Neural cell (in vitro differentiated cells): ENCODE measurements at regions not wholly inside any gene's neighbourhood (a gene's known extent, or its start where the extent isn't known, plus 50 kb on each side); places are given as distances from the start of the nearest gene placed in this dataset.

ENCODE experiments used
- H2AFZ ChIP-seq: fragments of 200-600, 300-800 bp; sonication (generic), shearing (Covaris generic); 2 replicates; pipeline ENCODE4 v1.6.0; 2014; ENCODE audit warnings: low read depth, mild to moderate bottlenecking, antibody characterized with exemption, low read length, moderate library complexity
- H3F3A ChIP-seq: fragments of 200-600 bp; shearing (Covaris generic); 2 replicates; pipeline ENCODE4 v1.6.1; 2016; ENCODE audit warnings: mild to moderate bottlenecking, moderate library complexity, mixed read lengths, antibody characterized with exemption, low read length; ENCODE audit not compliant: insufficient read depth, poor library complexity, severe bottlenecking
- H3K27ac ChIP-seq: fragments of 200-600, 300-800 bp; sonication (generic), shearing (Covaris generic); 2 replicates; pipeline ENCODE4 v1.5.1; 2014; ENCODE audit warnings: mild to moderate bottlenecking, low read length, moderate library complexity
- H3K27me3 ChIP-seq: fragments of 300-800, 200-600 bp; sonication (generic), shearing (Covaris generic); 2 replicates; pipeline ENCODE4 v1.6.0; 2014; ENCODE audit warnings: mild to moderate bottlenecking, low read depth, low read length, moderate library complexity; ENCODE audit not compliant: insufficient read depth
- H3K36me3 ChIP-seq: fragments of 300-800, 200-600 bp; sonication (generic), shearing (Covaris generic); 2 replicates; pipeline ENCODE4 v1.5.1; 2014; ENCODE audit warnings: mild to moderate bottlenecking, antibody characterized with exemption, low read length, moderate library complexity; ENCODE audit not compliant: insufficient read depth
- H3K4me2 ChIP-seq: fragments of 300-800, 200-600 bp; sonication (generic), shearing (Covaris generic); 2 replicates; pipeline ENCODE4 v1.6.0; 2014; ENCODE audit warnings: mild to moderate bottlenecking, low read length
- H3K4me3 ChIP-seq: fragments of 300-800, 200-600 bp; sonication (generic), shearing (Covaris generic); 2 replicates; pipeline ENCODE4 v1.5.1; 2014; ENCODE audit warnings: mild to moderate bottlenecking, low read length, moderate library complexity
- H3K79me2 ChIP-seq: fragments of 200-600 bp; shearing (Covaris generic); replicated peaks from 2 replicates; pipeline ENCODE4 v1.6.0; 2014; ENCODE audit warnings: mild to moderate bottlenecking, low read length, moderate library complexity; ENCODE audit not compliant: insufficient read depth
- H3K9ac ChIP-seq: fragments of 300-800, 200-600 bp; sonication (generic), shearing (Covaris generic); 2 replicates; pipeline ENCODE4 v1.6.1; 2016; ENCODE audit warnings: mild to moderate bottlenecking, low read length, mixed read lengths
- H3K9me2 ChIP-seq: fragments of 200-600 bp; shearing (Covaris generic); 2 replicates; pipeline ENCODE4 v1.6.1; 2016; ENCODE audit warnings: mild to moderate bottlenecking, low read length, mixed read lengths; ENCODE audit not compliant: insufficient read depth
- H3K9me3 ChIP-seq: fragments of 200-600, 300-800 bp; sonication (generic), shearing (Covaris generic); 2 replicates; pipeline ENCODE4 v1.6.1; 2016; ENCODE audit warnings: mild to moderate bottlenecking, mixed run types, low read length, moderate library complexity, mixed read lengths
- H4K20me1 ChIP-seq: fragments of 200-600 bp; shearing (Covaris generic); 2 replicates; pipeline ENCODE4 v1.6.1; 2016; ENCODE audit warnings: mild to moderate bottlenecking, mixed run types; ENCODE audit not compliant: insufficient read depth
- EP300 ChIP-seq: fragments of 450-650 bp; conservative IDR thresholded peaks from 2 replicates; pipeline ENCODE4 v1.6.1; 2014; ENCODE audit warnings: antibody characterized with exemption, mild to moderate bottlenecking, moderate library complexity; ENCODE audit not compliant: poor library complexity, severe bottlenecking
- EZH2 ChIP-seq: fragments of 200-600, 300-800 bp; shearing (Covaris generic), sonication (generic); IDR thresholded peaks from 2 replicates; pipeline ENCODE4 v1.6.1; 2014; ENCODE audit warnings: antibody characterized with exemption, low read length, borderline replicate concordance, mild to moderate bottlenecking; ENCODE audit not compliant: insufficient read depth, poor library complexity, severe bottlenecking
- MXI1 ChIP-seq: fragments of 450-650 bp; conservative IDR thresholded peaks from 2 replicates; pipeline ENCODE4 v1.6.1; 2014; ENCODE audit warnings: antibody characterized with exemption, mild to moderate bottlenecking; ENCODE audit not compliant: poor library complexity, severe bottlenecking
- POLR2AphosphoS5 ChIP-seq: IDR thresholded peaks from 2 replicates; pipeline ENCODE4 v1.6.1; 2012
- RAD21 ChIP-seq: fragments of 450-650 bp; conservative IDR thresholded peaks from 2 replicates; pipeline ENCODE4 v1.6.1; 2014; ENCODE audit warnings: antibody characterized with exemption, mild to moderate bottlenecking, moderate library complexity
- SMC3 ChIP-seq: fragments of 450-650 bp; conservative IDR thresholded peaks from 2 replicates; pipeline ENCODE4 v1.6.1; 2014; ENCODE audit warnings: antibody characterized with exemption, mild to moderate bottlenecking, moderate library complexity; ENCODE audit not compliant: poor library complexity
- TAF1 ChIP-seq: IDR thresholded peaks from 2 replicates; pipeline ENCODE4 v1.6.1; 2012; ENCODE audit warnings: low read depth
- TF ChIP-seq, protein P1 (sequence below): fragments of 450-650 bp; IDR thresholded peaks from 2 replicates; pipeline ENCODE4 v1.5.1; 2014; ENCODE audit warnings: antibody characterized with exemption, mild to moderate bottlenecking, moderate library complexity; ENCODE audit not compliant: poor library complexity, severe bottlenecking
- TF ChIP-seq, protein P2 (sequence below): IDR thresholded peaks from 2 replicates; pipeline ENCODE4 v1.6.1; 2012; ENCODE audit warnings: borderline replicate concordance

DNA sequence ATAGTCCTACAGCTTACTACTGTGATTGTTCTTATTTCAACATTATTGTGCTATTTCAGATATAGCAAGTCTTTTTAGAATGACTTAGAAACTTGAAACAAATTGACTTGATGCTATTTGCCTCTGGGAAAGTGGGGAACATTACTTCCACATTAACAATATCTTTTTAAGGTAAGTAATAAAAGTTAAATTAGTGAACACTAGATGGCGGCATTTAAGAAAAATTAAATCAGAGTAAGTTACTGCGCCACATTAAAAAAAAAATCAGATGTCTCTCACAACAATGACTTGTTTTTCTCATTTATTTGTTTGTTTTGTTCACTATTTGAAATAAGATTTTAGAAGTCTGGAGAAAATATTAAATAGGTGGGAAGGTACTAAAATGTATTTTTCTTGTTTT, 1026.9 kb upstream of the SLIT2 start:
- no peaks in the 10 kb centered on the region for H3K27me3 ChIP-seq
- no peak overlapping the region for H3K4me3 ChIP-seq
- no peaks in the 10 kb centered on the region for H3K9me3 ChIP-seq
- H3K9me2 ChIP-seq: no peaks in the 10 kb centered on the region
- no peaks in the 10 kb centered on the region for H4K20me1 ChIP-seq
- no peak overlapping the region for H3K4me2 ChIP-seq
- no peak overlapping the region for H3K27ac ChIP-seq
- H3F3A ChIP-seq: no peaks in the 10 kb centered on the region
- no peak overlapping the region for H2AFZ ChIP-seq
- no peak for TF ChIP-seq TAF1
- peak; percentile 70 for TF ChIP-seq RAD21
- TF ChIP-seq, protein P1, sequence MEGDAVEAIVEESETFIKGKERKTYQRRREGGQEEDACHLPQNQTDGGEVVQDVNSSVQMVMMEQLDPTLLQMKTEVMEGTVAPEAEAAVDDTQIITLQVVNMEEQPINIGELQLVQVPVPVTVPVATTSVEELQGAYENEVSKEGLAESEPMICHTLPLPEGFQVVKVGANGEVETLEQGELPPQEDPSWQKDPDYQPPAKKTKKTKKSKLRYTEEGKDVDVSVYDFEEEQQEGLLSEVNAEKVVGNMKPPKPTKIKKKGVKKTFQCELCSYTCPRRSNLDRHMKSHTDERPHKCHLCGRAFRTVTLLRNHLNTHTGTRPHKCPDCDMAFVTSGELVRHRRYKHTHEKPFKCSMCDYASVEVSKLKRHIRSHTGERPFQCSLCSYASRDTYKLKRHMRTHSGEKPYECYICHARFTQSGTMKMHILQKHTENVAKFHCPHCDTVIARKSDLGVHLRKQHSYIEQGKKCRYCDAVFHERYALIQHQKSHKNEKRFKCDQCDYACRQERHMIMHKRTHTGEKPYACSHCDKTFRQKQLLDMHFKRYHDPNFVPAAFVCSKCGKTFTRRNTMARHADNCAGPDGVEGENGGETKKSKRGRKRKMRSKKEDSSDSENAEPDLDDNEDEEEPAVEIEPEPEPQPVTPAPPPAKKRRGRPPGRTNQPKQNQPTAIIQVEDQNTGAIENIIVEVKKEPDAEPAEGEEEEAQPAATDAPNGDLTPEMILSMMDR: peak; percentile 64
- no peak for TF ChIP-seq POLR2AphosphoS5
- TF ChIP-seq SMC3: peak; percentile 71
- no peaks in the 10 kb centered on the region for H3K79me2 ChIP-seq
- H3K36me3 ChIP-seq: no peaks in the 10 kb centered on the region
- H3K9ac ChIP-seq: no peak overlapping the region

DNA sequence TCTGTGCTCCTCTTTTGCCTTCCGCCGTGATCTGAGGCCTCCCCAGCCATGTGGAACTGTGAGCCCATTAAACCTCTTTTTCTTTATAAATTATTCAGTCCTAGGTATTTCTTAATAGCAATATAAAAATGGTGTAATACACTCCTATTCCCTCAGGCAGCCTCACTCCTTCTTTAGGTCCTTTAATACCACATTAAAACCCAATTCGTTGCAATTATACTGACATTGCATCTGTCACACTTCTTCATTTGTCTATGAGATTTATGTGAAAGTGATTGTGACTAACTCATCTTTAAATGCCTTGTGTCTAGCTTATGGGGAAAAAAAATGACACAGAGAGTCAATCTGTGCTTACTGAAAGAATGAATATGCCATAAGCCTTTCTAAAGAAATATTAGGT, 1035.2 kb upstream of the SLIT2 start:
- Histone ChIP-seq H3K4me2 (no peak overlapping the region), H3K9me2 (no peaks in the 10 kb centered on the region), H3K36me3 (no peaks in the 10 kb centered on the region), H2AFZ (no peak overlapping the region), H4K20me1 (no peaks in the 10 kb centered on the region), H3K27ac (no peak overlapping the region), H3K27me3 (no peaks in the 10 kb centered on the region), H3F3A (no peaks in the 10 kb centered on the region), H3K9me3 (no peaks in the 10 kb centered on the region), H3K4me3 (no peak overlapping the region), H3K9ac (no peak overlapping the region), H3K79me2 (no peaks in the 10 kb centered on the region)
- peak; percentile 68 for TF ChIP-seq POLR2AphosphoS5
- no peak for TF ChIP-seq MXI1
- peak; percentile 75 for TF ChIP-seq EP300
- no peak for TF ChIP-seq SMC3

DNA sequence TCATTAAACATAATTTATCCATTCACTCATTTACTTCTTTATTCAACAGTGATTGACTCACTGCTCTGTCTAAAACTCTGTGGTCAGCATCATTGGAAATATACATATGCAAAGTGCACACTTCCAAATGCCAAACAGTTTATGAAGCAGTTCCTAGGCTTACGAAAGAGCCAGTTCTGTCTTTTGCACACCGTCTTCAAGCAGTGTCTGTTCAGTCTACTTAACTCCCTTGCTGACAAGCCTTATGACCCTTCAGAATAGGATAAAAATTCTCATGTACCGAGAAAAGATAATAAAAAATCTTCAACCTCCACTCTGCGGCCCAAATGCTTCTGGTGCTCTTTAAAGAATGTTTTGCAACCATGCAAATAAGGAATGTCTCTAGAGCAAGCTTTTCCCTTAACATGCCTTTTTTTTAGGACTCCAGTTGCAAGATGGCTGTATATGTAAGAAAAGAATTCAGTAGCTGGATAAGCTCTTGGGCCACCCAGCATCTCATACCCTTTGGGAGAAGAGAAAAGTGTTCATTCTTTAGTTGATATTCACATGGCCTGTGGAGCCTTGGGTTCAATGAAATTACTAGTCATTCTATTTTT, 1037.0 kb upstream of the SLIT2 start:
- Histone ChIP-seq H2AFZ (no peak overlapping the region), H3K27ac (no peak overlapping the region), H3K4me3 (no peak overlapping the region), H3K36me3 (no peaks in the 10 kb centered on the region), H3K27me3 (no peaks in the 10 kb centered on the region), H3K9ac (no peak overlapping the region), H4K20me1 (no peaks in the 10 kb centered on the region), H3K4me2 (no peak overlapping the region), H3K9me2 (no peaks in the 10 kb centered on the region), H3K79me2 (no peaks in the 10 kb centered on the region), H3K9me3 (no peaks in the 10 kb centered on the region), H3F3A (no peaks in the 10 kb centered on the region)
- TF ChIP-seq RAD21 (no peak), SMC3 (no peak), EZH2 (no peak), MXI1 (no peak), POLR2AphosphoS5 (no peak), TAF1 (no peak)
- TF ChIP-seq, protein P1: no peak
- TF ChIP-seq, protein P2, sequence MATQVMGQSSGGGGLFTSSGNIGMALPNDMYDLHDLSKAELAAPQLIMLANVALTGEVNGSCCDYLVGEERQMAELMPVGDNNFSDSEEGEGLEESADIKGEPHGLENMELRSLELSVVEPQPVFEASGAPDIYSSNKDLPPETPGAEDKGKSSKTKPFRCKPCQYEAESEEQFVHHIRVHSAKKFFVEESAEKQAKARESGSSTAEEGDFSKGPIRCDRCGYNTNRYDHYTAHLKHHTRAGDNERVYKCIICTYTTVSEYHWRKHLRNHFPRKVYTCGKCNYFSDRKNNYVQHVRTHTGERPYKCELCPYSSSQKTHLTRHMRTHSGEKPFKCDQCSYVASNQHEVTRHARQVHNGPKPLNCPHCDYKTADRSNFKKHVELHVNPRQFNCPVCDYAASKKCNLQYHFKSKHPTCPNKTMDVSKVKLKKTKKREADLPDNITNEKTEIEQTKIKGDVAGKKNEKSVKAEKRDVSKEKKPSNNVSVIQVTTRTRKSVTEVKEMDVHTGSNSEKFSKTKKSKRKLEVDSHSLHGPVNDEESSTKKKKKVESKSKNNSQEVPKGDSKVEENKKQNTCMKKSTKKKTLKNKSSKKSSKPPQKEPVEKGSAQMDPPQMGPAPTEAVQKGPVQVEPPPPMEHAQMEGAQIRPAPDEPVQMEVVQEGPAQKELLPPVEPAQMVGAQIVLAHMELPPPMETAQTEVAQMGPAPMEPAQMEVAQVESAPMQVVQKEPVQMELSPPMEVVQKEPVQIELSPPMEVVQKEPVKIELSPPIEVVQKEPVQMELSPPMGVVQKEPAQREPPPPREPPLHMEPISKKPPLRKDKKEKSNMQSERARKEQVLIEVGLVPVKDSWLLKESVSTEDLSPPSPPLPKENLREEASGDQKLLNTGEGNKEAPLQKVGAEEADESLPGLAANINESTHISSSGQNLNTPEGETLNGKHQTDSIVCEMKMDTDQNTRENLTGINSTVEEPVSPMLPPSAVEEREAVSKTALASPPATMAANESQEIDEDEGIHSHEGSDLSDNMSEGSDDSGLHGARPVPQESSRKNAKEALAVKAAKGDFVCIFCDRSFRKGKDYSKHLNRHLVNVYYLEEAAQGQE: no peak
